ENCODE measurements at regions not wholly inside any gene's neighbourhood (a gene's known extent, or its start where the extent isn't known, plus 50 kb on each side); places are given as distances from the start of the nearest gene placed in this dataset.
"Not testable (repeated sequence)": the region's sequence is repeated elsewhere in the genome, so short reads cannot be mapped to it uniquely, and the experiment has no call there.

GRCh38 chr13:67902960-67903359 is 672.8 kb upstream of the PCDH9 start:
- TF ChIP-seq CREB5 (CRISPR knock-in tag; IDR thresholded peaks at IDR 0.05; ENCODE audit: low read depth); PATZ1 (CRISPR knock-in tag; IDR thresholded peaks at IDR 0.05; ENCODE audit: borderline replicate concordance); ZFP30 (CRISPR knock-in tag; IDR thresholded peaks at IDR 0.05); TSHZ2 (CRISPR knock-in tag; IDR thresholded peaks at IDR 0.05); POU6F1 (CRISPR knock-in tag; IDR thresholded peaks at IDR 0.05; ENCODE audit: borderline replicate concordance, low read depth); SNAI2 (CRISPR knock-in tag; IDR thresholded peaks at IDR 0.05); PPARA (CRISPR knock-in tag; IDR thresholded peaks at IDR 0.05; ENCODE audit: borderline replicate concordance); ZNF70 (CRISPR knock-in tag; IDR thresholded peaks at IDR 0.05); ZNF8 (CRISPR knock-in tag; IDR thresholded peaks at IDR 0.05): not testable (repeated sequence)
